ENCODE measurements at regions not wholly inside any gene's neighbourhood (a gene's known extent, or its start where the extent isn't known, plus 50 kb on each side); places are given as distances from the start of the nearest gene placed in this dataset.

DNA sequence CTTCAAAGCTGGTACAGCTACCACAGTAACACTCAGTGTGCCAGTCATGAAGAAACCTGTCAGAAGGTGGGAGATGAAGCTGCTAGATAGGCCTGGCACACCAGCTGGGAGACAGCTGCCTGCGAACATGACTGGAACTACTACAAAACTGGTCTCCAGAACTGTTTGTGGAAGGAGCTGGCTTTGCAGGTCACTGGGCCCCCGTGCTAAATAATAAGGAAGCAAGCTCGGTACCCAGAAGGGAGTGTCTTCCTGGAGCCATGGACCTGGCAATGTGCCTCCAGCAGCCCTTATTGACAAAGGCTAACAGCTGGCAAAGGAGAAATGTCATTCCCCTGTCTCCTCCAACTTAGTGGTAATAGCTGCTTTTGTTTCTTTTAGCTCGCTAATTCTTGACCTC, 1217.6 kb upstream of the LRRN3 start:
- H3K4me1 ChIP-seq (ENCODE audit: insufficient read depth), result no peaks in the 10 kb centered on the region
- H2AFZ ChIP-seq, result no peak overlapping the region
- H3K9me2 ChIP-seq (ENCODE audit: insufficient read depth), result no peaks in the 10 kb centered on the region
- WGBS, 2 experiments (ENCODE audit: low coverage in 1 of 2, low lambda C conversion rate in 2 of 2, missing lambda C conversion rate in 2 of 2), result 9 to 10% methylated on average over 4 of the region's 4 CpGs
- in situ Hi-C loops (cut with MboI), result no loop called here
- H3K36me3 ChIP-seq (ENCODE audit: low read depth), result no peaks in the 10 kb centered on the region
- no peaks in the 10 kb centered on the region for H3F3A ChIP-seq (ENCODE audit: insufficient read depth)
- H3K27ac ChIP-seq, result no peak overlapping the region
- H3K79me2 ChIP-seq (ENCODE audit: insufficient read depth), result no peaks in the 10 kb centered on the region
- H3K27me3 ChIP-seq (replicated peaks; ENCODE audit: insufficient read depth), result no peaks in the 10 kb centered on the region
- no peak overlapping the region for H3K9ac ChIP-seq
- H3K4me3 ChIP-seq, result no peak overlapping the region
- TF ChIP-seq EZH2phosphoT487 (IDR thresholded peaks at IDR 0.05; ENCODE audit: insufficient read depth, low read depth) (no peak), EZH2 (IDR thresholded peaks at IDR 0.05; ENCODE audit: insufficient read depth, poor library complexity, severe bottlenecking) (no peak)
- DNase-seq, result no peak
- no peaks in the 10 kb centered on the region for H3K9me3 ChIP-seq (ENCODE audit: low read depth)
- H4K20me1 ChIP-seq (ENCODE audit: insufficient read depth), result no peaks in the 10 kb centered on the region
- no peak overlapping the region for H3K4me2 ChIP-seq (ENCODE audit: unreplicated experiment)

GRCh38 chr7:109879287-109879828, 1211.6 kb upstream of the LRRN3 start:
- Histone ChIP-seq H3K9me3 (ENCODE audit: low read depth) (no peaks in the 10 kb centered on the region), H3K9ac (no peak overlapping the region), H3K27ac (no peak overlapping the region), H3K4me1 (ENCODE audit: insufficient read depth) (no peaks in the 10 kb centered on the region), H4K20me1 (ENCODE audit: insufficient read depth) (no peaks in the 10 kb centered on the region), H3K4me2 (ENCODE audit: unreplicated experiment) (no peak overlapping the region), H3K9me2 (ENCODE audit: insufficient read depth) (no peaks in the 10 kb centered on the region), H3F3A (ENCODE audit: insufficient read depth) (no peaks in the 10 kb centered on the region), H3K36me3 (ENCODE audit: low read depth) (no peaks in the 10 kb centered on the region), H3K27me3 (replicated peaks; ENCODE audit: insufficient read depth) (no peaks in the 10 kb centered on the region), H3K4me3 (no peak overlapping the region), H2AFZ (no peak overlapping the region), H3K79me2 (ENCODE audit: insufficient read depth) (no peaks in the 10 kb centered on the region)
- WGBS, 2 experiments (ENCODE audit: low coverage in 1 of 2, low lambda C conversion rate in 2 of 2, missing lambda C conversion rate in 2 of 2), result 16 to 23% methylated on average over 4 of the region's 4 CpGs
- in situ Hi-C loops (cut with MboI), result no loop called here
- DNase-seq, result no peak
- TF ChIP-seq EZH2phosphoT487 (IDR thresholded peaks at IDR 0.05; ENCODE audit: insufficient read depth, low read depth), result no peak
- TF ChIP-seq EZH2 (IDR thresholded peaks at IDR 0.05; ENCODE audit: insufficient read depth, poor library complexity, severe bottlenecking), result no peak

- H4K20me1 ChIP-seq (ENCODE audit: insufficient read depth), result no peaks in the 10 kb centered on the region
- in situ Hi-C loops (cut with MboI), result no loop called here
- no peaks in the 10 kb centered on the region for H3K27me3 ChIP-seq (replicated peaks; ENCODE audit: insufficient read depth)
- H3K9ac ChIP-seq, result no peak overlapping the region
- no peaks in the 10 kb centered on the region for H3K79me2 ChIP-seq (ENCODE audit: insufficient read depth)
- no peak overlapping the region for H3K4me2 ChIP-seq (ENCODE audit: unreplicated experiment)
- no peaks in the 10 kb centered on the region for H3K9me2 ChIP-seq (ENCODE audit: insufficient read depth)
- TF ChIP-seq EZH2 (IDR thresholded peaks at IDR 0.05; ENCODE audit: insufficient read depth, poor library complexity, severe bottlenecking) (no peak), EZH2phosphoT487 (IDR thresholded peaks at IDR 0.05; ENCODE audit: insufficient read depth, low read depth) (no peak)
- H3K4me3 ChIP-seq, result no peak overlapping the region
- no peaks in the 10 kb centered on the region for H3K9me3 ChIP-seq (ENCODE audit: low read depth)
- no peak for DNase-seq
- 72 to 78% methylated on average over 1 of the region's 1 CpG for WGBS, 2 experiments (ENCODE audit: low coverage in 1 of 2, low lambda C conversion rate in 2 of 2, missing lambda C conversion rate in 2 of 2)
- no peak overlapping the region for H2AFZ ChIP-seq
- no peak overlapping the region for H3K27ac ChIP-seq
- H3K4me1 ChIP-seq (ENCODE audit: insufficient read depth), result no peaks in the 10 kb centered on the region
- no peaks in the 10 kb centered on the region for H3F3A ChIP-seq (ENCODE audit: insufficient read depth)
- no peaks in the 10 kb centered on the region for H3K36me3 ChIP-seq (ENCODE audit: low read depth)
These were observed 1200.3 kb upstream of the LRRN3 start for GRCh38 chr7:109890622-109891021.

GRCh38 chr7:109893231-109893630, 1197.7 kb upstream of the LRRN3 start:
- Histone ChIP-seq H3F3A (ENCODE audit: insufficient read depth) (no peaks in the 10 kb centered on the region), H3K79me2 (ENCODE audit: insufficient read depth) (no peaks in the 10 kb centered on the region), H3K36me3 (ENCODE audit: low read depth) (no peaks in the 10 kb centered on the region), H3K27ac (no peak overlapping the region), H4K20me1 (ENCODE audit: insufficient read depth) (no peaks in the 10 kb centered on the region), H3K4me3 (no peak overlapping the region), H3K4me1 (ENCODE audit: insufficient read depth) (no peaks in the 10 kb centered on the region), H3K9me3 (ENCODE audit: low read depth) (no peaks in the 10 kb centered on the region), H3K4me2 (ENCODE audit: unreplicated experiment) (no peak overlapping the region), H3K27me3 (replicated peaks; ENCODE audit: insufficient read depth) (no peaks in the 10 kb centered on the region), H3K9me2 (ENCODE audit: insufficient read depth) (no peaks in the 10 kb centered on the region), H2AFZ (no peak overlapping the region), H3K9ac (no peak overlapping the region)
- DNase-seq, result no peak
- TF ChIP-seq EZH2phosphoT487 (IDR thresholded peaks at IDR 0.05; ENCODE audit: insufficient read depth, low read depth) (no peak), EZH2 (IDR thresholded peaks at IDR 0.05; ENCODE audit: insufficient read depth, poor library complexity, severe bottlenecking) (no peak)
- in situ Hi-C loops (cut with MboI), result no loop called here
- 3 to 5% methylated on average over 2 of the region's 2 CpGs for WGBS, 2 experiments (ENCODE audit: low coverage in 1 of 2, low lambda C conversion rate in 2 of 2, missing lambda C conversion rate in 2 of 2)

DNA sequence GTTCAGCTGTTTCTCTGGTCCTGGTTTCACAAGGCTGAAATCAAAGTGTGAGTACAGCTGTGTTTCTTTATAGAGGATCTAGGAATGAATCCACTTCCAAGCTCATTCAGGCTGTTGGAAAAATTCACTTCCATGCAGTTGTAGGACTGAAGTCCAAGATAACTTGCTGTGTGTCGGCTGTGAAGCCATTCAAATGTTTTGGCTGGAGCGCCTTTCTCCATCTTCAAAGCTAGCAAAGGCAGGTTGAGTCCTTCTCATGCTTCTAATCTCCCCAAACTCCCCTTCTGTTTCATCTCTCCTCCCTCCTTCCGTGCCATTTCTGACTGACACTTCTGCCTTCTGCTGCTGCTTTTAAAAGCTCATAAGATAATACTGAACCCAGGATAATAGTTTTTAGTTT, 1195.4 kb upstream of the LRRN3 start:
- in situ Hi-C loops (cut with MboI), result no loop called here
- TF ChIP-seq EZH2 (IDR thresholded peaks at IDR 0.05; ENCODE audit: insufficient read depth, poor library complexity, severe bottlenecking) (no peak), EZH2phosphoT487 (IDR thresholded peaks at IDR 0.05; ENCODE audit: insufficient read depth, low read depth) (no peak)
- WGBS, 2 experiments (ENCODE audit: low coverage in 1 of 2, low lambda C conversion rate in 2 of 2, missing lambda C conversion rate in 2 of 2), result 38 to 39% methylated on average over 3 of the region's 3 CpGs

More for the DNA sequence above, 1195.4 kb upstream of the LRRN3 start:
- DNase-seq, result no peak
- no peaks in the 10 kb centered on the region for H3K4me1 ChIP-seq (ENCODE audit: insufficient read depth)
- H3K27ac ChIP-seq, result no peak overlapping the region
- no peaks in the 10 kb centered on the region for H4K20me1 ChIP-seq (ENCODE audit: insufficient read depth)
- no peaks in the 10 kb centered on the region for H3K27me3 ChIP-seq (replicated peaks; ENCODE audit: insufficient read depth)
- H3K36me3 ChIP-seq (ENCODE audit: low read depth), result no peaks in the 10 kb centered on the region
- H3K9me3 ChIP-seq (ENCODE audit: low read depth), result no peaks in the 10 kb centered on the region
- H3F3A ChIP-seq (ENCODE audit: insufficient read depth), result no peaks in the 10 kb centered on the region
- H3K4me3 ChIP-seq, result no peak overlapping the region
- no peaks in the 10 kb centered on the region for H3K79me2 ChIP-seq (ENCODE audit: insufficient read depth)
- H3K9me2 ChIP-seq (ENCODE audit: insufficient read depth), result no peaks in the 10 kb centered on the region
- no peak overlapping the region for H2AFZ ChIP-seq
- no peak overlapping the region for H3K4me2 ChIP-seq (ENCODE audit: unreplicated experiment)
- H3K9ac ChIP-seq, result no peak overlapping the region
